ENCODE measurements at regions not wholly inside any gene's neighbourhood (a gene's known extent, or its start where the extent isn't known, plus 50 kb on each side); places are given as distances from the start of the nearest gene placed in this dataset.
"Not testable (repeated sequence)": the region's sequence is repeated elsewhere in the genome, so short reads cannot be mapped to it uniquely, and the experiment has no call there.

DNA sequence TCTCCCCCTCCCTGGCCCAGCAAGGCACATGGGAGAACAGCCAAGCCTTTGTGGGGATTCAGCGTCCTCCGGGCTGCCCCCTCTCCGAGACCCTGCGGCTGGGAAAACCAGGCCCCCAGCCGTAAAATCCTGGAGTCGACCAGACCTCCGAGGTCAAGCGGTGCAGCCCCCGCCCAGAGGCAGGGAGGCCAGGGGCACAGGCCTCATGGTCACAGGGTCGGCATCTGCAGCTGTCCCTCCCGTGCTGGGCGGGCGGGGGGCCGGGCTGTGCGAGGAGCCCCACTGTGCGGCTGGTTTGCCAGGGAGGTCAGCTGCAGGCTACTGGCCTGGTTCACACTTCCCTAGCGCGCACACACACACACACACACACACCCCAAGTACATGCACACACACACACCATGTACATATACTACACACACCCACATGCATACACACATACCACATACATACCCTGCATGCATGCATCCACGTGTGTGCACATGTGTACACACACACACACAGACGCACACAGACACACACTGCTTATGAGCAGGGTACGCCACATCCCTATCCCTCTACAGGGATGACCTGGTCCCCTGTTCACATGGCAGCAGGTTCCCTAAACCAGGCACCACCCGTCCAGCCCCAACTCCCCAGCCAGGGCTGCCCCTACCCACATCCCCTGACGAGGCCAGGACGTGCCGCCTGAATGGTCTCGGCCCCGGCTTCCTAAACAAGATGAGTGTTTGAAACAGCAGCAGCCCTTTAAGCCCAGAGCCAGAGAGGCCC lies 108.9 kb upstream of the CIBAR2 start:
- DNase-seq (ENCODE audit: low read depth), result no peak

DNA sequence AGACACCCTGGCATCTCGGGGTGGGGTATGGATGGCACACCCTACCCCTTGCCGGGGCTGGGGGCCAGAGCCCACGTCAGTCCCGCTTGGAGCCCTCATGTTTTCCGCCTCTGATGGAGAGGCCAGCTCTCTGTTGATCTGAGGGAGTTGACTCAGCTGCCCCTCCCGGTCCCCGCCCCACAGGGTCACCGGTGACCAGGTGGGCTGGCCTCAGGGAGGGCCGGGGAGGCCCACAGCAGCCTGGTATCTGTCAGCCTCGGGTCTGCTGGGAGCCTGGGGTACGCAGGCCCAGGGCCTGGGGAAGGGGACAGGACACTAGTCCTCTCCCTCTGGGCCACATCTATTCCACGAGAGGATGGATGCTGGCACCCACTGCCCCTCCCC lies 109.5 kb upstream of the CIBAR2 start:
- no peak for DNase-seq (ENCODE audit: low read depth)

DNA sequence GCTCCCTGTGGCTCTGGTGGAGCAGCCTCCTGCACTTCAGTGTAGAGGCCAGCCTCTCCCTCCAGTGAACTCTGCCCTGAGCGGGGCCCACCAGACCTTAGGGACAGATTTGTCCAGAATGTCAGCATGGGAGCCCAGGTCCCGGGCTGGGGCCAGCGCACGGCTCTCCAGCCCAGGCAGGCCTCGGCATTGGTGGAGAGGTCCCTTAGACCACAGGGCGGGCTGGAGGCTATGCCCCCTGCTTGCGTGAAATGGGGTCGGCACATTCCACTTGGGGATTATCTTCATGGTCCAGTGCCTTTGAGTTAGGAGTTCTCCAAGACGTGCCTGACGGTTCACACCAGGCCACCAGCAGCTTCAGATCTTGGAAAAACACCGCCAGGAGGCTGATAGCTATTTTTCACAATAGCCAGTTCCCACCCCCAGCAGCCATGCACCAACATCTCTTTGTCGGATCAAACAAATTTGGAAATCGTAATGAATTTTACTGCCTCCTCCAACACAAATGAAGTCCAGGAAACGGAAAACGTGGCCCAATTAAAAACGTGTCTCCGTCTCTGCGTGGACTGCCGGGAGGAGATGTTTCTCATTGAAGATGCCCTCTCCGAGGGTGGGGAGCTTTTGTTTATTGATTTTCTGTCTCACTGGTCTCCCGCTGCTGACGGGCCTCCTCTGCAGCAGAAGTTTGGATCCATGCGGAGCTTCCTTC lies 110.0 kb upstream of the CIBAR2 start:
- DNase-seq (ENCODE audit: low read depth), result no peak

DNA sequence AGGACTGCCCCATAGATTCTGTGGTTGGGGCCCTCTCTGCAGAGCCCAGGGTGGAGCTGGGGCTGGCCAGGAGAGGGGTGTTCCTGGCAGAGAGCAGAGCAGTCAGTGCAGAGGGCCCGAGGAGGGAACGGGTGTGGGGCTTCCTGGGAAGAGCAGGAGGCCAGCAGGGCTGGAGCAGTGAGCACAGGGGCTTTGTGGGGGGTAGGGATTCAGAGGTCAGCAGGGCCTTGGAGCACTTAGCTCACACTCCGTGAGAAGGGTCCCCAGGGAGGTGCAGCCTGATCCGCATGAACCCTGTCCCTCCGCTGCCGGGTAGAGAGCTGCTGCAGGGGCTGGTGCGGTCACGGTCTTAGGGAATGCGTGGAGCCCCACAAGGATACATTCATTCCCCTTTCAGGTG lies 113.0 kb upstream of the CIBAR2 start:
- no peak for DNase-seq (ENCODE audit: low read depth)

DNA sequence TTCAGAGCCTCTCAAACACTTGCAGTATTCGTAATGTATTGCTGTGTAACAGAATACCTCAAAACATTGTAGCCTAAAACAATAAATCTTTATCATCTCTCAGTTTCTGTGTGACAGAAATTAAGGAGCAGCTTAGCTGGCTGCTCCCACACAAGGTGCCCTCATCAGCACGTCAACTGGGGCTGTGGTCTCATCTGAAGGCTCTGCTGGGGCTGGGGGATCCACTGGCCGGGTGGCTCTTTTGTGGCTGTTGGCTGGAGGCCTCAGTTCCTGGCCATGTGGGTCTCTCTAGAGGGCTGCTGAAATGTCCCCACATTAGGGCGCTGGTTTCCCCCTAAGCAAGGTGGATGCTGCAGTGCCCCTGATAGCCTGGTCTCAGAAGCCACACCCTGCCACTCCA lies 113.4 kb upstream of the CIBAR2 start:
- no peak for DNase-seq (ENCODE audit: low read depth)

DNA sequence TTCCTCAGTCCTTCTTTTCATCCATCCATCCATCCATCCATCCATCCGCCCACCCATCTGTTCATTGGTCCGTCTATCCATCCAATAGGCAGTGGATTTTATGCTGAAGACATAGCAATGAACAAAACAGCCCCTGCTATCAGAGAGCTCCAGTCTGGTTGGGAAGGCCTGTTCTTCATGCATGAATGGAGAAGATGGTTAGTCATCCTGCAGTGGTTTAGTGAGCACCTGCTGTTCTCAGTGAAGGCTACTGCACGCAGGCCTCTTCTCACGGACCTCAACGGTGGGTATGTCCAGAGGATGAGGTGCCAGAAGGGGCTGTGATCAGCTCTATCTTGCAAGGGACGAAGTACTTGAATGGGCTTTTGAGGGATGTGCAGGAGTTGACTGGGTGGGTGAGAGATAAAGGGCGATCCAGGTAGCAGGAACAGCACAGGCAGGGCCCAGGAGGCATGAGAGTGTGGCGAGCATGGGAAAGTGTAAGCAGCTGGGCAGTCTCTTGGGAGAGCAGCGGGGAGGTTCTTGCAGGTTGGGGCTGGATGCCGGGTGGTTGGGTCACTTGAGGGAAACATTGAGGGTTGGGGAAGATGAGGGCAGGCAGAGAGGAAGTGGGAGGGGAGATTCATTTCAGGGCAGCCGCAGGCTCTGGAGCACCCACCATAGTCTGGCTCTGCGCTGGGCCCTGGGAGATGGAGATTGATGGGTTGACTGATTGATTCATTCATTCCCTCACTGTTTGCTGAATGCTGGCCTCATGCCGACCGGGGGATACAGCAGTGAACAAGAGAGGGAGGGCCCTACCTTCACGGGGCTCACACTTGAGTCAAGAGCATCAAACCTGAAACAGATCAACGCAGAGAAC lies 115.0 kb upstream of the CIBAR2 start:
- no peak for DNase-seq (ENCODE audit: low read depth)

DNA sequence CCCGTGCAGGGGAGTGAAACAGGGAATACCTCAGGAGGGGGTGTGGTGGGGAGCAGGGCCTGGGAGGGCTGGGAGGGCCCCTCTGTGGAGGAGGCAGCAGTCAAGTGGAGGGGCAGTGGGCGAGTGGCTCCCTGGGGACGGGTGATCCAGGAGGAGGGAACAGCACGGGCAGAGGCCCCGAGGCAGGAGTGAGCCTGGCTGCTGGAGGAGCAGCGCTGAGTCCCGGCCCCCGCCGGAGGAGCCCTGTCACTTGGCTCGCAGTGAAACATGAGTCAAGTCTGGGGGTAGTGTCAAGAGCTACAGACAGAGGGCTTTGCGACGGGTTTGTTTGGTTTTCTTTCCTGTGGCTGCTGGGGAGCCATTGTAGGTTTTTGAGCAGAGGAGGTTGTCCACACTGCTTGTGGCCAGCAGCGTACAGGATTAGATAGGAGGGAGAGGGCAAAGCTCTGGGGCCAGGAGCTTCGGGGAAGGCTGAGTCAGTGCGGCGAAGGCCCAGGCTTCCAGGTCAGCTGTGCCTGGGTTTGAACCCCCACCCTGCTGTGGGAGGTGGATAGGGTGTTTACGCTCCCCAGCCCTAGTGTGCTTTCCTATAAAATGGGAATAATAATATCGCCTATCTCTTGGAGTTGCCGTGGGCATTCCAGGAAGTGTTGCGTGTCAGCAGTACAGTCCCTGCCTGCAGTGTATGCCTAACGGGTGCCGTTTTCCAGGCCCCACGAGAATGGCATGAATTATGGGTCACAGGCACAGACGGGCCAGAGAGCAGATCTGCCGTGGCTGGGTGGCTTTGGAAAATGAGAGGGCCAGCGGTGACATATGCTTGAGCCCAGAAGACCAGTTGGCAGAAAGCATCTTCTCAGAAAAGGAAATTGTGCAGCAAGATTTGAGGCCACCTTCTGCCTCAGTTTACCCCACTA lies 115.9 kb upstream of the CIBAR2 start:
- no peak for DNase-seq (ENCODE audit: low read depth)

DNA sequence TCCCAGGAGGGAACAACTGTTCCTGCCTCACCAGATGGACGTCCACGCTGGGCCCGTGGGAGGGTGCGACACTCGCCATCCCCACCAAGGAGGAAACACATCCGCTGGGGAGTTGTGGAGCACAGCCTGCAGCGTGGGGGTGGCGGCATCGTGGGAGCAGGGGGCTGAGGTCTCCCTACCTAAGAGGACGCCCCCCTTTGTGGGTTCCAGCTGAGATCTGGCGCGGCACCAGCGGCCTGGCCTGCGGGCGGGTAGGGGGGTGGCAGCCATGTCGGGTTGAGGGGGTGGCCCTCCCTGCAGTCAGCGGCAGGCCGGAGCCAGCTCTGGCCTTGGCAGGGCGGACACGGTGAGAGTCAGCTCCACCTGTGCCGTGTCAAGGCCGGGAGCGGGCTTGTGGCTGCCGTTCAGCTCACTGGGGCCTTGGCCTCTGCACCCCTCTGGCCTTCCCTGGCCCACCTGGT lies 116.7 kb upstream of the CIBAR2 start:
- no peak for DNase-seq (ENCODE audit: low read depth)

DNA sequence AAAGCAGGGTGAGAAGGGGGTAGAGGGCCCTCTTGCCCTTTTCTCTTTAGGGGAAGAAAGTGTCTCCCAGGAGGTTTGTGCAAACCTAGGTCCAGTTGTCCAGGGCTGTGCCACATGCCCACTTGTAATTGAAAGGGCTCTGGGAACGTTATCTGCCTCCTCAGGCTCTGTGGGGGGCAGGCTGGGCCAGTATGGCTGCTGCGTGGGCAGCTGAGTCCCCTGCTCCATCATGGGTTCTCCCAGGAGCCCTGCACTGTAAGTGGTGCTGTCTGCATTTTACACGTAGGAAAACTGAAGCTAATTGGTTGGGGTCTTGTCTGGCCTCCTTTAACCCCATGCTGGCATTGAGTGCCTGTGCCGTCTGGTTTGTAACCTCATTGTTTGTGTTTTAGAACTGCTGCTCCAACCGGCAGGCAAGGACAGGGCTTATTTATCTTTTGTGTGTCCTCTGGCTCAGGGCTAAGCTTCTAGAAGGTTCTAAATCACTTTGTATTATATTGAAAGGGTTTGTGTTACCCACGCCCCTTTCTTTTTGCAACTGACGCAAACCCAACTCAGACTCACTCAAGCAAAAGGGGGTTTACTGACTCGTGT lies 117.7 kb upstream of the CIBAR2 start:
- no peak for DNase-seq (ENCODE audit: low read depth)

DNA sequence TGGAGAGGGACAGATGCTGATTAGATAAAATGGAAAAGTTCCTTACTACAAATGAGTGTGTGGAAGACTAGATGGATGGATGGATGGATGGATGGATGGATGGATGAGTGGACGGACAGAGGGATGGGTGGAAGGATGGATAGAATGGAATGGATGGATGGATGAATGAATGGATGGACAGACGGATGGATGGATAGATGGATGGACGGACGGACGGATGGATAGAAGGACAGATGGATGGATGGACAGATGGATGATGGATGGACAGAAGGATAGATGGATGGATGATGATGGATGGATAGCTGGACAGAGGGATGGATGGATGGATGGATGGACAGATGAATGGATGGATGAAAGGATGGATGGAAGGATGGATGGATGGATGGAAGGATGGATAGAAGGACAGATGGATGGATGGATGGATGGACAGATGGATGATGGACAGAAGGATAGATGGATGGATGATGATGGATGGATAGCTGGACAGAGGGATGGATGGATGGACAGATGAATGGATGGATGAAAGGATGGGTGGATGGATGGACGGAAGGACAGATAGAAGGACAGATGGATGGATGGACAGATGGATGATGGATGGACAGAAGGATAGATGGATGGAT lies 118.6 kb upstream of the CIBAR2 start:
- not testable (repeated sequence) for DNase-seq (ENCODE audit: low read depth)

DNA sequence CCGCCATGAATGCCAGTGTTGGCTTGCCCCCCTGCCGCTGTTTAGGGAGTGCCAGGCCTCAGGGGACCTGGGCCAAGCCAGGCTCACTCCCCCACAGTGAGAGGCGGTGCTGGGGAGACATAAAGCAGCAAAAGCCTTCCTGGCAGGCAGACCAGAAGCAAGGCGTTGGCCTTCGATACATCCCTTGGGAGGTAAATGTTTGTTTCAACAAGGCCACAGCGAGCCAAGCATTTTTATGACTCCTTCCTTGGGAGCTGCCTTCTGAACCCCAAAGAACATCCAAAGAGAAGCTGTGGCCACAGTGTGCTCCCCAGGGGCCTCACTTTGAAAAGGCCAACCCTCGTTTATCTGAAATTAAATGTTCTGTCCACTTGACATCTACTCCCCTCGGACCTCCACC lies 119.7 kb upstream of the CIBAR2 start:
- peak; percentile 57 for DNase-seq (ENCODE audit: low read depth)

DNA sequence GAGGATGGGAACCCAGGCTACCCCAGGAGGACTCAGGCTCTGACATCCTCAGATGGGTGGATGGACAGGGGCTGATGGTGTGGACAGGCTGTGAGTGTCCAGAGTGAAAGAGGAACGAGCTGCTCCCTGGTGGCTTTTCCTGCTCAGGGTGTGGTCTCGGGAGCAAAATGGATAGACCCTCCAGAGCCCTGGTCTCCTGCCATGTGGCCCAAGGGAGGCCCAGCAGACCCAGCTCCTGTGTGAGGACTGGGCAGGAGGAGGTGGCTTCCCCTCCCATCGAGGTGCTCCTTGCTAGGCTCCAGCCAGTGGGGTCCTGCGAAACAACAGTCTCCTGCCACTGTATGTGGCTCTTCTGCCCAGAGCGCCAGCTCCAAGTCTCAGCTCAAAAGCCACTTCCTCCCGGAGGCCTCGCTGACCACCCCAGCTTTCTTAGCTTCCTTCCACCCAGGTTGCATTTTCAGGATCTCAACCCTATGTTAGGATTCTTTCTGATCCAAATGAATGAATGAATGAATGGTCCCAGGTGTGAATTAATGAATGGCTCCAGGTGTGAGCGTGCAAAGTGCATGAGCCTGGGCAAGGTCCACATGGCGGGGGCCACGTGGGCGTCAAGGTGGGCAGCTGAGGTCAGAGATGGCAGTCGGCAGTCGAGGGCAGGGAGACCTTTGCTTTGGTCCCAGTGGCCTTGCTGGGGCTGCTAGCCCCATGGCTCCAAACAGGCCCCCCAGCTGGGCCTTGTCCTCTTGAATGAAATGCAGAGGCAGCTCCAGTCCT lies 120.3 kb upstream of the CIBAR2 start:
- DNase-seq (ENCODE audit: low read depth), result no peak

DNA sequence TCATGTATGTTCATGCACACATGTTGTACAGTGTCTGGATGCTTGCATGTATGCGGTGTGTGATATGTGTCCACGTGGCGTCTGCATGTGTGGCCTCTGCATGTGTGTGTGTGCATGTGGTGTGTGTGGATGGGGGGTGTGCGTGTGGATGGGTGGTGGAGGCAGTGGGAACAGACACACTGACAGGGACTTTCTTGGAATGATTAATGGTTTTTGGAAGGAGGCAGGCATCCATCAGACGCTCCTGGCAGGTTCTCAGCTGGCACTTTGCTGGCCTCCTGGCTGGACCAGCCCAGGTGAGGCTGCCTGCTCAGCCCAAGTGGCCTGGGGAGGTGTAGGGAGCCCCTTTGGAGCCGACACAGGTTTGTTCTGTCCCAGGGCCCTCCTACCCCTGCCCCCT lies 121.2 kb upstream of the CIBAR2 start:
- DNase-seq (ENCODE audit: low read depth), result no peak

DNA sequence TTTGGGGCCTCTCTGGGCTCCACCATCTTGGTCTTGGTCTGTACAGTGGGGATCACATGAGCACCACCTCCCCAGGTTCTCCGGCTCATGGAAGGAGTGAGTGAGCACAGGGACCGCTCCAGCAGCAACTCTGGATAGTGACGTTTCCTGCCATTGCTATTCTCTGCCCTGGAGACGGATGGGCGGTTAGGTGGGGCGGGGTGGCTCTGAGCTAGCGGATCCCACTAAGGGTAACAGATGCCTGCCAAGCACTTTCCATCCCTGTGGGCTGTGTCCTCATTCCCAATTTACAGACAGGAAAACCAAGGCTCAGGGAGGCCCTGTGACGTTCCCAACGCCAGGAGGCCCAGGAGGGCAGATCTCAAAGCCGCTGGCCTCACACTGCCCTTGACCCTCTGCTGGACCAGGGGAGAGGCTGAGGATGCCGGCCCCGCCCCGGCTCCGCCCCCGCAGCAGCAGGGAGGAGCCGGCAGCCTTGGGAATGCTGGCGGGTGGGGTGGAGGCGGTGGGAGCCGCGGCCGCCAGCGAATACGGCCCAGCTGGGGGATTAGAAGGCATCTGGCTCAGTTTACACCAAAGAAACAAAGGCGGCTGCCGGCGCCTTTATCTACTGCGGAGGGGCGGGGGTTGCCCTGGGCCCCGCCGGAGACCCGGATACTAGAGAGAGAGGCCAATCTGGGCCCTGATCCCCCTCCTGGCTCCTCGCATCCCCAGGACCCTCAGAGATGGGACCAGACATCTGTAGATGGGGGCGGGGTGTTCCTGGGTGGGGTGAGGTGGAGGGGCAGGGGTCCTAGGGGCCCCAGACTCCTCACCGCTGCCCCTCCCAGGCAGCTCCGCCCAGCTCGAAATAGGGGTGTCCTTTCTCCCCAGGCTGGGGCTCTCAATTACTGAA lies 122.3 kb upstream of the CIBAR2 start:
- DNase-seq (ENCODE audit: low read depth), result peak; percentile 68

DNA sequence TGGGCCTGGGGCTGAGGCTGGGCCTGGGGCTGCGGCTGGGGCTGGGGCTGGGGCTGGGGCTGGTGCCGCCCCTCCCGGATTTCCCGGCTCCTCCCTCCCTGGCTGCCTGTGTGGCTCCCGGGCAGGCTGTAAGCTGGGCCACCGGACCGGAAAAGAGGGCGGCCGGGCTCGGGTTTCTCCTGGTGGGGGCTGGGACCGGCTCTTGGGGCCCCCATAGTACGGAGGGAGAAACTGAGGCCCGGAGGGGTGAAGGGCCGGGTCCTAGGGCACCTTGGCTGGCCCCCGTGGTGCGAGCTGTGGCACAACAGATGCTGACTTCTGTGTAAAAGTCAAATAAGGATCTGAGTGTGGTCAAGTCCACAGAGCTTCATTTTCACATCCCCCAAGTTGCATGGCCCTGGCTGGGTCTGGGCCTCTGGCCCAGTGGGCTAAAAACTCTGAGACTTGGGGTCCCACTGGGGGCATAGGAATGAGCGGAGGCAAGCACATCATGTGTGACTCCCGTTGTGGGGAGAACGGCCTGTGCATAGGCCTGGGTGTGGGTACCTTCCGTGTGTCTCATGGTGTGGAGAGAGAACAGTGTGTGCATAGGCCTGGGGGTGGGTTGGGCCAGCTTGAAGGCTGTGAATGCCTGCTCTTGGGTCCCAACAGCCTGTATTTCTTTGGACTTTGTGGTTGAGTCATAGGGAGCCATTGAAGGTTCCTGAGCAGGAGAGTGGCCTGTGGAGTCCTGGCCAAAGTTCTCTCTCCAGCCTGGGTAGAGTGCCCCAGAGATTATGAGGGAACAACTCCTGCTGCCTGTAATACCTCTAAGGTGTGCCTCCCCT lies 123.9 kb upstream of the CIBAR2 start:
- no peak for DNase-seq (ENCODE audit: low read depth)

DNA sequence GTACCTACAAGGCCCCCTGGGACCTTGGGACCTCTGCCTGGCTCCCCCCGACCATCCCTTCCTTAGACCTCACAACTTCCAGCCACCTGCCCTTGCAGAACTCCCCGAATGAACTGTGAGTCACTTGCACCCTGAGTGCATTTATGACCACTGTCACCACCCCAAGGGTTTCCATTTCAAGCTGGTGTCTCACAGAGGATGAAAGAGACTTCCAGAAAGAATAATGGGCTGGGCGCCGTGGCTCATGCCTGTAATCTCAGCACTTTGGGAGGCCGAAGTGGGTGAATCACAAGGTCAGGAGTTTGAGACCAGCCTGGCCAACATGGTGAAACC lies 124.5 kb upstream of the CIBAR2 start:
- DNase-seq (ENCODE audit: low read depth), result no peak

DNA sequence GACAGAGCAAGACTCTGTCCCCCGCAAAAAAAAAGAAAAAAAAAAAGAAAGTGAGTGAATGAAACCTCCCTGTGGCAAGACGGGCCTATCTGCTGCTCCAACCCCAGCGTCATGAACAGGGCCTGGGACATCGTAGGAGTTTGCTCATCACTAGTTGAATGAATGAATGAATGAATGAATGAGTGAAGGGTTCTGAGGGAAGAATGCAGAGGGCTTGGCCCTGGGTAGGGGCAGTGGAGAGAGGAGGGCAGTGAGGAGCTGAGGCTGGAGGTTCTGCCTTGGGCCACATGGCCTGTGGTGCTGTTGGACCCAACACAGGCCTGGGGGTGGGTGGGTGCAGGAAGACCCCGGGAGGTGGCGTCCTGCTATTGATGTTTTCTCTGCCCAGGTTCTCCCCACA lies 125.5 kb upstream of the CIBAR2 start:
- no peak for DNase-seq (ENCODE audit: low read depth)

DNA sequence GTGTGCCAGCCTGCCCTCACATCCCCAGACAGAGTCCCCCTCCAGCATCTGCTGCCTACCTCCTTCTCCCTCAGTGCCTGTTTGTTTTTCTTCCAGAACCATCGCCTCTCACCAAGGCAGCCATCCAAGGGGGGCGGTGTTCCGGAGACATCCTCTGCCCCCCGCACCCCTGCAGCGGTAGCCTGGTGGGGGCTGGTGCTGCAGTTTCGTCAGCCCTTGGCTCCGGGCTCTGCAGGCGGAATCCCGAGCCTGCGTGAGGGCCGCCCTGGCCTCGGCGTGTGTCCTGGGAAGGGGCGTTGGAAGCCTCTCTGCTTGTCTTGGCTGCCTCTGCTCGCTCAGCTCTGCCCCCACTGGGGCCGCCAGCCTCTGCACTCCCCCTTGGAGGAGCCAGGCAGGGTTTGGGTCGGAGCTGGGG lies 126.0 kb upstream of the CIBAR2 start:
- DNase-seq (ENCODE audit: low read depth), result peak; percentile 96

Data from fibroblast of the conjunctiva (primary cell).